Caco-2 (cell line): ENCODE measurements at regions not wholly inside any gene's neighbourhood (a gene's known extent, or its start where the extent isn't known, plus 50 kb on each side); places are given as distances from the start of the nearest gene placed in this dataset.

Source experiments
- BruUV-seq: library from RNA; stranded (reverse); fragments of 400-500 nt; replicated peaks from 2 replicates; lab custom pipeline; 2021; lab: Mats Ljungman, UMichigan
- CTCF ChIA-PET: fragments of 300-600 bp; sonication (Branson Sonifier 250); formaldehyde crosslinking; loops from one replicate; lab custom pipeline; 2022; ENCODE audit warnings: antibody characterized with exemption; lab: Charles Lee
- POLR2A ChIA-PET: fragments of 300-600 bp; sonication (Branson Sonifier 250); formaldehyde crosslinking; loops from one replicate; lab custom pipeline; 2022; ENCODE audit warnings: antibody characterized with exemption; lab: Charles Lee
- DNase-seq, 2 experiments: peaks; one replicate each; pipeline versions ENCODE4 v3.0.0 to v3.0.0-alpha.2; 2020 to 2022
- H3K27me3 ChIP-seq: replicated peaks from 2 replicates; pipeline ENCODE4 v1.6.0; 2011; ENCODE audit warnings: low read length; ENCODE audit not compliant: control insufficient read depth, insufficient read depth
- H3K36me3 ChIP-seq: 2 replicates; pipeline ENCODE4 v1.5.1; 2011; ENCODE audit warnings: low read length; ENCODE audit not compliant: control insufficient read depth, insufficient read depth
- H3K4me1 ChIP-seq: fragments of 250-450 bp; sonication (Bioruptor Pico); 2 replicates; pipeline ENCODE4 v1.5.1; 2020; ENCODE audit warnings: mild to moderate bottlenecking
- H3K4me3 ChIP-seq: 2 replicates; pipeline ENCODE4 v1.5.1; 2011; ENCODE audit warnings: low read depth, mild to moderate bottlenecking, control low read depth, low read length
- H3K9me3 ChIP-seq: fragments of 250-450 bp; sonication (Bioruptor Pico); 2 replicates; pipeline ENCODE4 v1.5.1; 2020; ENCODE audit warnings: mild to moderate bottlenecking, moderate library complexity
- H3K27ac Mint-ChIP-seq: one replicate; pipeline ENCODE4 v1.8.0; 2022; ENCODE audit warnings: mixed read lengths; ENCODE audit not compliant: unreplicated experiment
- H3K27me3 Mint-ChIP-seq: one replicate; pipeline ENCODE4 v1.8.0; 2022; ENCODE audit warnings: mixed read lengths; ENCODE audit not compliant: insufficient read depth, unreplicated experiment
- H3K36me3 Mint-ChIP-seq: one replicate; pipeline ENCODE4 v1.8.0; 2022; ENCODE audit warnings: mild to moderate bottlenecking, mixed read lengths; ENCODE audit not compliant: insufficient read depth, unreplicated experiment
- H3K4me1 Mint-ChIP-seq: one replicate; pipeline ENCODE4 v1.8.0; 2022; ENCODE audit warnings: low read depth, mixed read lengths; ENCODE audit not compliant: unreplicated experiment
- H3K4me3 Mint-ChIP-seq: one replicate; pipeline ENCODE4 v1.8.0; 2022; ENCODE audit warnings: mild to moderate bottlenecking, moderate library complexity, mixed read lengths; ENCODE audit not compliant: unreplicated experiment
- H3K9me3 Mint-ChIP-seq: one replicate; pipeline ENCODE4 v1.8.0; 2022; ENCODE audit warnings: mixed read lengths; ENCODE audit not compliant: unreplicated experiment
- CTCF ChIP-seq, 2 experiments: fragments of 200-600 bp in 1 of 2; IDR thresholded peaks; 1 replicate in 1 of 2; 2 replicates in 1 of 2; pipeline versions ENCODE4 v1.5.1 to v1.8.0; 2011 to 2022; ENCODE audit warnings: antibody characterized with exemption in 1 of 2, control low read depth in 1 of 2, inconsistent platforms in 1 of 2, low read depth in 1 of 2, low read length in 1 of 2, mild to moderate bottlenecking in 1 of 2, moderate library complexity in 1 of 2; ENCODE audit not compliant: insufficient read depth in 1 of 2, severe bottlenecking in 1 of 2, unreplicated experiment in 1 of 2
- intact Hi-C: fragments of 100-400 bp; cut with micrococcal nuclease; formaldehyde crosslinking; loops from one replicate; pipeline ENCODE4 v1.10.0; 2022; ENCODE audit not compliant: unreplicated experiment

GRCh38 chr15:48005077-48005476 is 115.7 kb upstream of the SLC24A5 start:
- TF ChIP-seq CTCF (IDR thresholded peaks at IDR 0.05; ENCODE audit: insufficient read depth in 1 of 2, low read depth in 1 of 2, low read length in 1 of 2, severe bottlenecking in 1 of 2, unreplicated experiment in 1 of 2), result no peak
- no TSS peak for BruUV-seq
- Histone ChIP-seq H3K36me3 (no peaks in the 10 kb centered on the region), H3K4me3 (no peak overlapping the region), H3K9me3 (no peaks in the 10 kb centered on the region), H3K4me1 (no peaks in the 10 kb centered on the region), H3K27me3 (no peaks in the 10 kb centered on the region)
- intact Hi-C loops, result no loop called here
- Mint-ChIP-seq H3K27ac (no peak overlapping the region), H3K4me3 (no peak overlapping the region), H3K36me3 (no peaks in the 10 kb centered on the region), H3K27me3 (peaks cover 6% of the 10 kb centered on the region), H3K9me3 (no peaks in the 10 kb centered on the region), H3K4me1 (no peaks in the 10 kb centered on the region)
- POLR2A ChIA-PET, result no interaction called here
- CTCF ChIA-PET, result no interaction called here
- no peak for DNase-seq

GRCh38 chr15:48006031-48006511 is 114.7 kb upstream of the SLC24A5 start:
- ChIA-PET POLR2A (no interaction called here), CTCF (no interaction called here)
- Mint-ChIP-seq H3K4me1 (no peaks in the 10 kb centered on the region), H3K9me3 (no peaks in the 10 kb centered on the region), H3K36me3 (no peaks in the 10 kb centered on the region), H3K27me3 (peaks cover 8% of the 10 kb centered on the region), H3K4me3 (no peak overlapping the region), H3K27ac (no peak overlapping the region)
- intact Hi-C loops, result no loop called here
- no peak for TF ChIP-seq CTCF (IDR thresholded peaks at IDR 0.05; ENCODE audit: insufficient read depth in 1 of 2, low read depth in 1 of 2, low read length in 1 of 2, severe bottlenecking in 1 of 2, unreplicated experiment in 1 of 2)
- Histone ChIP-seq H3K9me3 (no peaks in the 10 kb centered on the region), H3K4me3 (no peak overlapping the region), H3K4me1 (no peaks in the 10 kb centered on the region), H3K36me3 (no peaks in the 10 kb centered on the region), H3K27me3 (no peaks in the 10 kb centered on the region)
- no TSS peak for BruUV-seq
- DNase-seq, result no peak

- ChIA-PET POLR2A (no interaction called here), CTCF (no interaction called here)
- Histone ChIP-seq H3K36me3 (no peaks in the 10 kb centered on the region), H3K4me1 (no peaks in the 10 kb centered on the region), H3K4me3 (no peak overlapping the region), H3K9me3 (no peaks in the 10 kb centered on the region), H3K27me3 (no peaks in the 10 kb centered on the region)
- no peak for TF ChIP-seq CTCF (IDR thresholded peaks at IDR 0.05; ENCODE audit: insufficient read depth in 1 of 2, low read depth in 1 of 2, low read length in 1 of 2, severe bottlenecking in 1 of 2, unreplicated experiment in 1 of 2)
- no peak overlapping the region for H3K4me3 Mint-ChIP-seq
- no peaks in the 10 kb centered on the region for H3K4me1 Mint-ChIP-seq
- no peak for DNase-seq
- peaks cover 13% of the 10 kb centered on the region for H3K27me3 Mint-ChIP-seq
- no peaks in the 10 kb centered on the region for H3K9me3 Mint-ChIP-seq
- H3K36me3 Mint-ChIP-seq, result no peaks in the 10 kb centered on the region
- intact Hi-C loops, result no loop called here
- H3K27ac Mint-ChIP-seq, result no peak overlapping the region
- no TSS peak for BruUV-seq
Observed at GRCh38 chr15:48010316-48010715, 110.5 kb upstream of the SLC24A5 start.
